HepG2 (cell line): ENCODE measurements at regions not wholly inside any gene's neighbourhood (a gene's known extent, or its start where the extent isn't known, plus 50 kb on each side); places are given as distances from the start of the nearest gene placed in this dataset.

Experiments
- MXD1 ChIP-seq: sonication (generic); formaldehyde crosslinking; IDR thresholded peaks from 2 replicates; pipeline ENCODE4 v1.4.0; 2020; ENCODE audit warnings: mild to moderate bottlenecking, missing genetic modification reagents
- POLR2A ChIP-seq, 2 experiments: IDR thresholded peaks; 2 replicates each; pipeline ENCODE4 v1.6.1; 2011; ENCODE audit warnings: low read depth in 2 of 2, low read length in 2 of 2, mild to moderate bottlenecking in 1 of 2, moderate library complexity in 1 of 2; ENCODE audit not compliant: insufficient read depth in 1 of 2
- THYN1 ChIP-seq: sonication (generic); formaldehyde crosslinking; IDR thresholded peaks from 2 replicates; pipeline ENCODE4 v1.8.1; 2023; ENCODE audit warnings: low read depth, mild to moderate bottlenecking, moderate library complexity, missing genetic modification reagents, borderline replicate concordance
- ZFP36 ChIP-seq: fragments of 150-350 bp; IDR thresholded peaks from 2 replicates; pipeline ENCODE4 v1.6.1; 2018; ENCODE audit warnings: borderline replicate concordance, low read length, low read depth; ENCODE audit not compliant: partially characterized antibody
- TF ChIP-seq, protein P1 (sequence below): sonication (generic); formaldehyde crosslinking; IDR thresholded peaks from 2 replicates; pipeline ENCODE4 v1.4.0; 2020; ENCODE audit warnings: low read depth, mild to moderate bottlenecking, missing genetic modification reagents

- TF ChIP-seq ZFP36 (no peak), MXD1 (CRISPR knock-in tag) (no peak), THYN1 (CRISPR knock-in tag) (no peak), POLR2A (IDR thresholded peaks at IDR 0.05; ENCODE audit: insufficient read depth in 1 of 2, low read depth in 2 of 2, low read length in 2 of 2) (no peak)
- TF ChIP-seq, protein P1, sequence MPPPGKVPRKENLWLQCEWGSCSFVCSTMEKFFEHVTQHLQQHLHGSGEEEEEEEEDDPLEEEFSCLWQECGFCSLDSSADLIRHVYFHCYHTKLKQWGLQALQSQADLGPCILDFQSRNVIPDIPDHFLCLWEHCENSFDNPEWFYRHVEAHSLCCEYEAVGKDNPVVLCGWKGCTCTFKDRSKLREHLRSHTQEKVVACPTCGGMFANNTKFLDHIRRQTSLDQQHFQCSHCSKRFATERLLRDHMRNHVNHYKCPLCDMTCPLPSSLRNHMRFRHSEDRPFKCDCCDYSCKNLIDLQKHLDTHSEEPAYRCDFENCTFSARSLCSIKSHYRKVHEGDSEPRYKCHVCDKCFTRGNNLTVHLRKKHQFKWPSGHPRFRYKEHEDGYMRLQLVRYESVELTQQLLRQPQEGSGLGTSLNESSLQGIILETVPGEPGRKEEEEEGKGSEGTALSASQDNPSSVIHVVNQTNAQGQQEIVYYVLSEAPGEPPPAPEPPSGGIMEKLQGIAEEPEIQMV (CRISPR knock-in tag) = no peak
Observed at GRCh38 chr13:50202485-50202884, 187.2 kb downstream of the KCNRG start.
